Neutrophil (primary cell): ENCODE measurements at regions not wholly inside any gene's neighbourhood (a gene's known extent, or its start where the extent isn't known, plus 50 kb on each side); places are given as distances from the start of the nearest gene placed in this dataset.

Experiments used
- H3K27ac ChIP-seq: fragments of 200-600 bp; sonication (generic); 2 replicates; pipeline ENCODE4 v1.5.1; 2016; ENCODE audit warnings: mild to moderate bottlenecking, moderate library complexity
- H3K27me3 ChIP-seq: fragments of 200-600 bp; sonication (generic); 2 replicates; pipeline ENCODE4 v1.6.0; 2016; ENCODE audit warnings: mild to moderate bottlenecking
- H3K36me3 ChIP-seq: fragments of 200-600 bp; sonication (generic); 2 replicates; pipeline ENCODE4 v1.5.1; 2017
- H3K4me1 ChIP-seq, 2 experiments: fragments of 200-600 bp in 1 of 2; sonication (generic) in 1 of 2; 1 replicate in 1 of 2; 2 replicates in 1 of 2; pipeline versions ENCODE4 v1.5.1 to v1.6.1; 2013 to 2016; ENCODE audit warnings: low read depth in 1 of 2, low read length in 1 of 2, mild to moderate bottlenecking in 1 of 2, moderate library complexity in 1 of 2; ENCODE audit not compliant: control insufficient read depth in 1 of 2, insufficient read depth in 1 of 2
- H3K4me3 ChIP-seq, 2 experiments: fragments of 200-600 bp in 1 of 2; sonication (generic) in 1 of 2; 1 replicate in 1 of 2; 2 replicates in 1 of 2; pipeline ENCODE4 v1.5.1; 2013 to 2016; ENCODE audit warnings: low read depth in 1 of 2, low read length in 1 of 2, mild to moderate bottlenecking in 1 of 2, moderate library complexity in 1 of 2
- H3K9me3 ChIP-seq: fragments of 200-600 bp; sonication (generic); 2 replicates; pipeline ENCODE4 v1.5.1; 2016
- TF ChIP-seq, protein P1 (sequence below): fragments of 200-600 bp; sonication (generic); IDR thresholded peaks from 2 replicates; pipeline ENCODE4 v1.5.1; 2016; ENCODE audit warnings: antibody characterized with exemption

DNA sequence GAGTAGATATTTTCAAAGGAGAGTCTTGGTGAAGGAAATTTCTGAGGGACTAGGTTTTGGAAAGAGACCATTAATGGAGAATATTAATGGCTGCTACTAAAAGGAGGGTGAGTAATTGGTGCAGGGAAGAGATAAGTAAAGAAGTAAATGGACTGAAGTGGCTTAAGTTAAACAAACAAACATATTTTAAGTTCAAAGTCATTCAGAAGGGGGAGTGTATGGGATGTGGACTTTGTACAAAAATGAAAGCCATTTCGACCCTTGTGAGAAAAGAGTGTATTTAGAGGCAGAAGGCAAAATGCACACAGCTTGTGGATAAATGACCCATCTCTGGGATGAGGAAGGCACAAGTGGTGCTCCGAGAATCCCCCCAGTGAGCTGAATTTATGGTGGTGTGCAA, 171.7 kb downstream of the BACH1 start:
- H3K4me1 ChIP-seq = no peaks in the 10 kb centered on the region
- H3K9me3 ChIP-seq = no peaks in the 10 kb centered on the region
- H3K36me3 ChIP-seq = no peaks in the 10 kb centered on the region
- H3K4me3 ChIP-seq = no peak overlapping the region
- H3K27me3 ChIP-seq = no peaks in the 10 kb centered on the region
- TF ChIP-seq, protein P1, sequence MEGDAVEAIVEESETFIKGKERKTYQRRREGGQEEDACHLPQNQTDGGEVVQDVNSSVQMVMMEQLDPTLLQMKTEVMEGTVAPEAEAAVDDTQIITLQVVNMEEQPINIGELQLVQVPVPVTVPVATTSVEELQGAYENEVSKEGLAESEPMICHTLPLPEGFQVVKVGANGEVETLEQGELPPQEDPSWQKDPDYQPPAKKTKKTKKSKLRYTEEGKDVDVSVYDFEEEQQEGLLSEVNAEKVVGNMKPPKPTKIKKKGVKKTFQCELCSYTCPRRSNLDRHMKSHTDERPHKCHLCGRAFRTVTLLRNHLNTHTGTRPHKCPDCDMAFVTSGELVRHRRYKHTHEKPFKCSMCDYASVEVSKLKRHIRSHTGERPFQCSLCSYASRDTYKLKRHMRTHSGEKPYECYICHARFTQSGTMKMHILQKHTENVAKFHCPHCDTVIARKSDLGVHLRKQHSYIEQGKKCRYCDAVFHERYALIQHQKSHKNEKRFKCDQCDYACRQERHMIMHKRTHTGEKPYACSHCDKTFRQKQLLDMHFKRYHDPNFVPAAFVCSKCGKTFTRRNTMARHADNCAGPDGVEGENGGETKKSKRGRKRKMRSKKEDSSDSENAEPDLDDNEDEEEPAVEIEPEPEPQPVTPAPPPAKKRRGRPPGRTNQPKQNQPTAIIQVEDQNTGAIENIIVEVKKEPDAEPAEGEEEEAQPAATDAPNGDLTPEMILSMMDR = no peak
- H3K27ac ChIP-seq = no peak overlapping the region

DNA sequence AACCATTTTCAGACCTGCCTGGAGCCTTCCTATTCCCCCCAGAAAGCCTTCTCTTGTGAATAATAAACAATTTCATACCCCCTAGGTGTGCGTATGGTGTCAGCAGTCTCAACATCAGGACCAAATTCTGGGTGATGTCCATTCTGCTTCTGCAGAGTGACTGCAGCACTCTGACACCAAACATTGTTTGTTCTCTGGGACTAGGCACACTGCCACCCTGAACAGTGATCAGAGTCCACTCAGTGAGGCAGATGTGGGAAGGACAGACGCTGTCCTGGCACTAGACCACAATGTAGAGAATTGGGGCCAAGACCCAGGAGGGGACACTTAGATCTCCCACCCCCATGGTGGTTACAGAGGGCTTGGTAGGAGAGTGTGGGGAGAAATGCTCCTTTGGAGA, 175.1 kb downstream of the BACH1 start:
- Histone ChIP-seq H3K27me3 (no peaks in the 10 kb centered on the region), H3K4me3 (no peak overlapping the region), H3K36me3 (no peaks in the 10 kb centered on the region), H3K27ac (no peak overlapping the region), H3K4me1 (no peaks in the 10 kb centered on the region), H3K9me3 (no peaks in the 10 kb centered on the region)
- TF ChIP-seq, protein P1 = no peak

DNA sequence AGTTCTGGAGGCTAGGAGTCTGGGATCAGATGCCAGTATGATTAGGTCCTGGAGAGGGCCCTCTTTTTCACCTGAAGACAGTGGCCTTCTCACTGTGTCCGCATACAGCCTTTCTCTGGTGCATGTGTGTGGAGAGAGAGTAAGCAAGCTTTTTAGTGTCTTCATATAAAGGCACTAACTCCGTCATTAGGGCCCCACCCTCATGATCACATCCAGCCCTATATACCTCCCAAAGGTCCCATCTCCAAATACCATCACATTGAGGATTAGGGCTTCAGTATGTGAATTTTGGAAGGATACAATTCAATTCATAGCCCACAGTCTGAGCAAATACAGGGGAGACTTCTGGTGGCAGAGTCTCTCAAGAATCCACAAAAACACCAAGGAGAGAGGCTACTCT, 176.6 kb downstream of the BACH1 start:
- Histone ChIP-seq H3K36me3 (no peaks in the 10 kb centered on the region), H3K4me1 (no peaks in the 10 kb centered on the region), H3K27me3 (no peaks in the 10 kb centered on the region), H3K27ac (no peak overlapping the region), H3K9me3 (no peaks in the 10 kb centered on the region), H3K4me3 (no peak overlapping the region)
- TF ChIP-seq, protein P1 = no peak

DNA sequence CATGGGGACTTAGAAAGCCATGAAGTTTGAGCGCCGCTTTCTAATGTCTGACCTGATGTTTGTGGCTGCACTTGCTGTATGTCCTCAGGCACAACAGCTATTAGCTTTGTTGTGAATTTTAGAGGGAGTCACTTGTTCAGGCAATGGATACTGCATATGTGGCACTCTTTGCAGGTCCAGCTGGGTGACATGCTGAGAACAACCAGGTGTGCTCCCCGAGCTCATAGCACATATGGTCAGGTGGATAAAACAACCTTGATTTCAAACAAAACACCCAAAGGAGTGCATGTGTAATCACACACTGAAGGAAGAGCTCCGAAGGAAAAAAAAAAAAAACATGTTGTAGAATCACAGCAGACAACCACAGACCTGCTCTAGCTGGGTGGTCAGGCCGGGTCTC, 178.6 kb downstream of the BACH1 start:
- TF ChIP-seq, protein P1 = no peak

DNA sequence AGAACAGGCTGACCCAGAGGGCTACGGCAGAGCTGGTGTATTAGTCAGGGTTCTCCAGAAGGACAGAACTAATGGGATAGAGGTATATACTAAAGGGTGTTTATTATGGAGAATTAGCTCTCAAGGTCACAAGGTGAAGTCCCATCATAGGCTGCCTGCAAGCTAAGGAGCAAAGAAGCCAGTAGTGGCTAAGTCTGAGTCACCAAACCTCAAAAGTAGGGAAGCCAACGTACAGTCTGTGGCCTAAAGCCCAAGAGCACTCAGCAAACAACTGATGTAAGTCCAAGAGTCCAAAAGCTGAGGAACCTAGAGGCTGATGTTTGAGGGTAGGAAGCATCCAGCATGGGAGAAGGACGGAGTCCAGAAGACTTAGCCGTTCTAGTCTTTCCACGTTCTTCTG, 179.2 kb downstream of the BACH1 start:
- H3K36me3 ChIP-seq = no peaks in the 10 kb centered on the region

More for the DNA sequence above, 178.6 kb downstream of the BACH1 start:
- Histone ChIP-seq H3K36me3 (no peaks in the 10 kb centered on the region), H3K4me1 (no peaks in the 10 kb centered on the region), H3K9me3 (no peaks in the 10 kb centered on the region), H3K27ac (no peak overlapping the region), H3K27me3 (no peaks in the 10 kb centered on the region), H3K4me3 (no peak overlapping the region)

More for the DNA sequence above, 179.2 kb downstream of the BACH1 start:
- Histone ChIP-seq H3K27ac (no peak overlapping the region), H3K27me3 (no peaks in the 10 kb centered on the region), H3K9me3 (no peaks in the 10 kb centered on the region), H3K4me1 (no peaks in the 10 kb centered on the region), H3K4me3 (no peak overlapping the region)
- TF ChIP-seq, protein P1 = no peak
